HCT116 (cell line): ENCODE measurements at regions not wholly inside any gene's neighbourhood (a gene's known extent, or its start where the extent isn't known, plus 50 kb on each side); places are given as distances from the start of the nearest gene placed in this dataset.

ENCODE experiments used
- ATAC-seq: fragments of 200-7000 bp; cut with Tn5 transposase; 2 replicates; pipeline ENCODE4 v1.9.1; 2020; ENCODE audit warnings: mild to moderate bottlenecking, moderate library complexity
- BruUV-seq: library from RNA; stranded (reverse); fragments of 400-500 nt; replicated peaks from 2 replicates; lab custom pipeline; 2021; lab: Mats Ljungman, UMichigan
- CTCF ChIA-PET: fragments of 300-600 bp; sonication (Branson Sonifier 250); formaldehyde crosslinking; loops from one replicate; lab custom pipeline; 2021; ENCODE audit warnings: antibody characterized with exemption; lab: Charles Lee
- POLR2A ChIA-PET: fragments of 300-600, 350-600 bp; sonication (Branson Sonifier 250); formaldehyde crosslinking; loops from one replicate; lab custom pipeline; 2021; ENCODE audit warnings: antibody characterized with exemption; lab: Charles Lee
- RAD21 ChIA-PET, 2 experiments: fragments of 300-600 bp; sonication (Branson Sonifier 250); formaldehyde crosslinking; loops; one replicate each; lab custom pipeline; 2023; ENCODE audit warnings: low total read pairs in 2 of 2; ENCODE audit not compliant: uncharacterized antibody in 2 of 2, unreplicated experiment in 2 of 2, low non-redundant PET in 1 of 2; lab: Charles Lee
- DNase-seq: peaks from one replicate; pipeline ENCODE4 v3.0.0-alpha.2; 2010; ENCODE audit warnings: low read depth, low spot score
- H2AFZ ChIP-seq: fragments of 200-600 bp; shearing (Covaris generic), sonication (generic); 2 replicates; pipeline ENCODE4 v1.6.1; 2017; ENCODE audit warnings: low read depth, mixed run types, mixed read lengths, antibody characterized with exemption, low read length; ENCODE audit not compliant: poor library complexity, severe bottlenecking
- H3K27ac ChIP-seq: 2 replicates; pipeline ENCODE4 v1.5.1; 2012; ENCODE audit warnings: low read depth, low read length
- H3K27me3 ChIP-seq: fragments of 200-600 bp; sonication (generic); 2 replicates; pipeline ENCODE4 v1.6.1; 2016; ENCODE audit warnings: mixed run types, low read length, mixed read lengths; ENCODE audit not compliant: insufficient read depth
- H3K36me3 ChIP-seq, 2 experiments: fragments of 200-500 bp in 1 of 2; fragments of 200-600 bp in 1 of 2; sonication (Bioruptor generic) in 1 of 2; sonication (generic) in 1 of 2; 2 replicates each; pipeline versions ENCODE4 v1.5.1 to v1.6.1; 2014 to 2016; ENCODE audit warnings: low read length in 2 of 2, inconsistent platforms in 1 of 2, mixed read lengths in 1 of 2, mixed run types in 1 of 2; ENCODE audit not compliant: insufficient read depth in 2 of 2, control insufficient read depth in 1 of 2
- H3K4me1 ChIP-seq, 2 experiments: fragments of 200-600 bp in 1 of 2; sonication (generic) in 1 of 2; 2 replicates each; pipeline versions ENCODE4 v1.5.1 to v1.6.1; 2012 to 2017; ENCODE audit warnings: low read length in 2 of 2, inconsistent platforms in 1 of 2, mild to moderate bottlenecking in 1 of 2, mixed read lengths in 1 of 2, mixed run types in 1 of 2, moderate library complexity in 1 of 2; ENCODE audit not compliant: insufficient read depth in 2 of 2, control insufficient read depth in 1 of 2
- H3K4me2 ChIP-seq: fragments of 200-600 bp; sonication (generic); 2 replicates; pipeline ENCODE4 v1.6.1; 2017; ENCODE audit warnings: mixed run types, low read length, mixed read lengths
- H3K4me3 ChIP-seq, 2 experiments: fragments of 200-600 bp in 1 of 2; sonication (generic) in 1 of 2; replicated peaks in 1 of 2; 2 replicates each; pipeline ENCODE4 v1.5.1; 2011 to 2016; ENCODE audit warnings: low read length in 2 of 2, control low read depth in 1 of 2, low read depth in 1 of 2, mild to moderate bottlenecking in 1 of 2, mixed read lengths in 1 of 2, mixed run types in 1 of 2
- H3K79me2 ChIP-seq: fragments of 200-600 bp; sonication (generic); 2 replicates; pipeline ENCODE4 v1.6.1; 2017; ENCODE audit warnings: mild to moderate bottlenecking, mixed run types, low read length, moderate library complexity, mixed read lengths; ENCODE audit not compliant: insufficient read depth
- H3K9ac ChIP-seq: fragments of 200-600 bp; sonication (generic); 2 replicates; pipeline ENCODE4 v1.6.1; 2016; ENCODE audit warnings: low read length, mixed read lengths
- H3K9me2 ChIP-seq: fragments of 200-600 bp; sonication (generic), shearing (Covaris generic); 2 replicates; pipeline ENCODE4 v1.6.1; 2017; ENCODE audit warnings: mixed run types, mild to moderate bottlenecking, moderate library complexity; ENCODE audit not compliant: insufficient read depth
- H3K9me3 ChIP-seq, 2 experiments: fragments of 200-500 bp in 1 of 2; fragments of 200-600 bp in 1 of 2; sonication (Bioruptor generic) in 1 of 2; sonication (generic) in 1 of 2; 2 replicates each; pipeline ENCODE4 v1.6.1; 2014 to 2017; ENCODE audit warnings: low read length in 2 of 2, mixed read lengths in 2 of 2, inconsistent platforms in 1 of 2, low read depth in 1 of 2, mild to moderate bottlenecking in 1 of 2, mixed run types in 1 of 2, moderate library complexity in 1 of 2; ENCODE audit not compliant: control insufficient read depth in 1 of 2, insufficient read depth in 1 of 2
- H4K20me1 ChIP-seq: fragments of 200-600 bp; sonication (generic), shearing (Covaris generic); 2 replicates; pipeline ENCODE4 v1.6.1; 2017; ENCODE audit warnings: mixed run types, mild to moderate bottlenecking, moderate library complexity; ENCODE audit not compliant: insufficient read depth
- CBX3 ChIP-seq: IDR thresholded peaks from 2 replicates; pipeline ENCODE4 v1.6.1; 2012; ENCODE audit warnings: low read depth
- CEBPB ChIP-seq: IDR thresholded peaks from 2 replicates; pipeline ENCODE4 v1.6.1; 2012; ENCODE audit warnings: low read depth
- EGR1 ChIP-seq: IDR thresholded peaks from 2 replicates; pipeline ENCODE4 v1.6.1; 2012; ENCODE audit warnings: low read depth
- ELF1 ChIP-seq: IDR thresholded peaks from 2 replicates; pipeline ENCODE4 v1.6.1; 2012; ENCODE audit warnings: low read depth, borderline replicate concordance
- EZH2phosphoT487 ChIP-seq: fragments of 200-600 bp; IDR thresholded peaks from 2 replicates; pipeline ENCODE4 v1.6.1; 2018; ENCODE audit warnings: antibody characterized with exemption, borderline replicate concordance
- FOSL1 ChIP-seq: IDR thresholded peaks from 2 replicates; pipeline ENCODE4 v1.6.1; 2012; ENCODE audit warnings: low read depth
- POLR2A ChIP-seq: IDR thresholded peaks from 2 replicates; pipeline ENCODE4 v1.7.0; 2011; ENCODE audit warnings: borderline replicate concordance; ENCODE audit not compliant: insufficient read depth, insufficient read length; ENCODE audit errors: extremely low read depth
- RAD21 ChIP-seq: IDR thresholded peaks from 2 replicates; pipeline ENCODE4 v1.6.1; 2012; ENCODE audit warnings: low read depth, mild to moderate bottlenecking
- REST ChIP-seq: IDR thresholded peaks from 2 replicates; pipeline ENCODE4 v1.6.1; 2012; ENCODE audit warnings: low read depth
- SIN3A ChIP-seq: IDR thresholded peaks from 2 replicates; pipeline ENCODE4 v1.6.1; 2012; ENCODE audit warnings: low read depth
- SP1 ChIP-seq: IDR thresholded peaks from 2 replicates; pipeline ENCODE4 v1.6.1; 2012; ENCODE audit warnings: low read depth
- SRF ChIP-seq: IDR thresholded peaks from 2 replicates; pipeline ENCODE4 v1.6.1; 2012; ENCODE audit warnings: low read depth
- TCF7L2 ChIP-seq: IDR thresholded peaks from 2 replicates; pipeline ENCODE4 v1.7.0; 2011; ENCODE audit warnings: borderline replicate concordance, inconsistent platforms; ENCODE audit not compliant: insufficient read depth, insufficient read length; ENCODE audit errors: extremely low read depth
- ZBTB33 ChIP-seq: IDR thresholded peaks from 2 replicates; pipeline ENCODE4 v1.6.1; 2011; ENCODE audit warnings: mild to moderate bottlenecking, low read length, moderate library complexity; ENCODE audit not compliant: insufficient replicate concordance; ENCODE audit errors: extremely low read depth
- ZFX ChIP-seq: fragments of 450-650 bp; IDR thresholded peaks from 2 replicates; pipeline ENCODE4 v1.6.1; 2017
- ZNF274 ChIP-seq: fragments of 200-500 bp; sonication (Bioruptor generic); IDR thresholded peaks from 2 replicates; pipeline ENCODE4 v1.6.1; 2014; ENCODE audit warnings: mild to moderate bottlenecking, low read depth, low read length, inconsistent platforms
- intact Hi-C: fragments of 100-400 bp; cut with micrococcal nuclease; formaldehyde crosslinking; loops from 2 replicates; pipeline ENCODE4 v1.10.0; 2022

- TF ChIP-seq ELF1 (no peak), CBX3 (no peak), EZH2phosphoT487 (no peak)
These were observed 291.1 kb downstream of the LMO7 start (continued) for GRCh38 chr13:75927183-75927669.

- Histone ChIP-seq H3K27ac (no peak overlapping the region), H3K79me2 (no peaks in the 10 kb centered on the region), H3K9ac (no peak overlapping the region), H3K9me2 (no peaks in the 10 kb centered on the region), H3K4me3 (no peak overlapping the region), H3K4me1 (no peaks in the 10 kb centered on the region), H3K9me3 (no peaks in the 10 kb centered on the region), H3K36me3 (no peaks in the 10 kb centered on the region), H3K27me3 (no peaks in the 10 kb centered on the region), H2AFZ (no peak overlapping the region), H3K4me2 (no peak overlapping the region), H4K20me1 (no peaks in the 10 kb centered on the region; the same call in 1 of the 2 replicates)
- CTCF ChIA-PET: no interaction called here
- no peak for TF ChIP-seq CBX3
- TF ChIP-seq EGR1: no peak
- TF ChIP-seq RAD21: no peak
- TF ChIP-seq SIN3A: no peak
- no peak for TF ChIP-seq FOSL1
- no peak for TF ChIP-seq REST
- no peak for TF ChIP-seq SRF
- no peak for TF ChIP-seq ZBTB33
- no peak for TF ChIP-seq POLR2A
- no peak for TF ChIP-seq CEBPB
- no peak for TF ChIP-seq SP1
- no peak for TF ChIP-seq ZNF274
- no peak for TF ChIP-seq TCF7L2
- TF ChIP-seq ZFX: no peak
- intact Hi-C loops: no loop called here
- BruUV-seq: no TSS peak
- no peak for DNase-seq
- POLR2A ChIA-PET: no interaction called here
- RAD21 ChIA-PET: no interaction called here
- no peak for ATAC-seq
These were observed 284.4 kb downstream of the LMO7 start for GRCh38 chr13:75920536-75920935.
